ENCODE measurements at regions not wholly inside any gene's neighbourhood (a gene's known extent, or its start where the extent isn't known, plus 50 kb on each side); places are given as distances from the start of the nearest gene placed in this dataset.
A peak's percentile ranks its signal among the peaks of the same experiment; 100 is the strongest.

DNA sequence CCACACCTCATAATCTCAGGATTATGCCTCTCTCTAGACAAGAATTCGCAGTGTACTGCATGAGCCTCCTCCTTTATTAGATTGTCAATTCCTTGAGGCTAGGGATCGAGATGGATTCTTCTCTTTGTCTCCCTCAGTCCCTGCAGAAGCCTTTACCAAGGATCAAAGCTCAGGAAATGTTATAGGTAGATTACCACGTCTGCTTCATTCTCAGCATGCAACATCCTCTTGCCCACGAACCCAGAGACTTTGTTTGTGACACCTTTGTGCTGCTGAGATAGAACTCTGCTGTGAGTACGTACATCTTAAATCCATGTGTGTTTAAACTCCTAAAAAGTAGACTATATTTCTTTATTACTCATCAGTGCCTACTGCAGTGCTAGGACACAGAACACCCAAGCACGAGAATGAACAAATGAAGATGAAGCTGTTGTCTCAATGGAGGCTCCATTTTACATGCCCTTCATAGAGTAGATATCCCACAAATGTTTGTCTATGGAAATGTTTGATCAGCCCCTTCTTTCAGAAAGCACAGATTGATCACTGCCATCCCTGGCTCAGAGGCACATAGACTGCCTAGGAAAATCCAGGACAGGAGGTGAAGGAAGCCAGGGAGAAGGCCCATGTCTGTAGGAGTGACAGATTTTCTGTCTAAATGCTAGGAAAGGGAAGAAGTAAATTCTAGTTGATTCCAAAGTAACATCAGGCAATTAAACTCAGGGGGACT is 98.8 kb upstream of the KLHL29 start:
- no peaks in the 10 kb centered on the region for H3K9me3 ChIP-seq (replicated peaks in 1 of 11)
- H3K4me3 ChIP-seq: no peak overlapping the region
- H3K27ac ChIP-seq: no peak overlapping the region
- H3K9ac ChIP-seq: no peak overlapping the region
- H4K20me1 ChIP-seq: no peaks in the 10 kb centered on the region
- H3K36me3 ChIP-seq: no peaks in the 10 kb centered on the region
- H3K27me3 ChIP-seq: no peaks in the 10 kb centered on the region
- H3K4me2 ChIP-seq: peak overlapping the region in 1 of 11 experiments; percentile 15; a peak in 1 of 22 replicates
- peaks cover 0 to 12% (median 0%) of the 10 kb centered on the region in 10 experiments; a peak in 2 of 20 replicates for H3K4me1 ChIP-seq
- no peak for TF ChIP-seq Cebpa-rat (IDR thresholded peaks at IDR 0.05)

- Histone ChIP-seq H3K27ac (no peak overlapping the region), H3K4me1 (peaks cover 0 to 12% (median 0%) of the 10 kb centered on the region in 10 experiments; a peak in 2 of 20 replicates), H3K4me3 (no peak overlapping the region), H3K4me2 (peak overlapping the region in 1 of 11 experiments; percentile 15; a peak in 1 of 22 replicates), H4K20me1 (no peaks in the 10 kb centered on the region), H3K27me3 (no peaks in the 10 kb centered on the region), H3K9me3 (replicated peaks in 1 of 11) (no peaks in the 10 kb centered on the region), H3K36me3 (no peaks in the 10 kb centered on the region), H3K9ac (no peak overlapping the region)
- no peak for TF ChIP-seq Cebpa-rat (IDR thresholded peaks at IDR 0.05)
Observed at GRCh38 chr2:23286758-23287704, 97.9 kb upstream of the KLHL29 start.

DNA sequence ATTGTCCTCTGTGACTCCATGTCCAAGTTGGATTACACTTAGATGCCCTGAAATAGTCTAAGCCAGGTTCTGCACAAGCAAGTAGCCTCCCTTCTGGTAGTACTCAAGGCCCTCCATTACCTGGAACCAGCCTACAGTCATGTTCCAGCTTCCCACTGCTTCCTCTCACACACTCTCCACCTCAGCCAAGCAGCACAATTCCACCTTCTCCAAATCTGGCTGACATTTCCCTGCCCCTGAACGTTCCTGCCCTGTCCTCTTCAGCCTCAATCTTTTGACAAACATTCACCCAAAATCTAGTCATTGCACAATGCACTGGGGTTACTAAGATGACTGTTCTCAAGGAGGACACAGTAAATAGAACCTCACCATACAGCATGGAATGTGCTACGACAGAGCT is 95.3 kb upstream of the KLHL29 start:
- Histone ChIP-seq H3K4me2 (no peak overlapping the region), H3K4me1 (peaks cover 0 to 12% (median 0%) of the 10 kb centered on the region in 10 experiments; a peak in 2 of 20 replicates), H3K27ac (no peak overlapping the region), H3K9ac (no peak overlapping the region), H3K36me3 (no peaks in the 10 kb centered on the region), H3K9me3 (replicated peaks in 1 of 11) (no peaks in the 10 kb centered on the region), H4K20me1 (no peaks in the 10 kb centered on the region), H3K27me3 (no peaks in the 10 kb centered on the region), H3K4me3 (no peak overlapping the region)
- TF ChIP-seq Cebpa-rat (IDR thresholded peaks at IDR 0.05): no peak

DNA sequence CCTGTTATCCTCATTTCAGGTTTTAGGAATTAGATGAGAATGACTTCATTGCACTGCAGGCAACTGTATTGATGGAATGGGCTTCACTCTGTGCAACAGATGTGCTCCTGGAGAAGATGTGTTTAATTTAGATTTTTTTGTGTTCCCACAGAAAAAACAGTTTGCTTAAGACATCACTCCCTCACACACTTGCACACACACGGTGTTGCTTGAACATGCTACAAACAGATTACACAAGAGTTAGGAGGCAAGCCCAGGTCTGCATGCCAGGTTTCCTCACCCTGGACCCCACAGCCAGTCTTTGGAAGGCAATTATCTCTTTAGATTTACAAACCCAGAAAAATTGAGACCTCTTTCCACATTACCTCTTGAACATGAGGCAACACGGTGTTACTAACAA is 93.7 kb upstream of the KLHL29 start:
- H3K4me3 ChIP-seq: no peak overlapping the region
- peaks cover 0 to 10% (median 0%) of the 10 kb centered on the region in 10 experiments; a peak in 2 of 20 replicates for H3K4me1 ChIP-seq
- no peak for TF ChIP-seq Cebpa-rat (IDR thresholded peaks at IDR 0.05)
- H3K36me3 ChIP-seq: no peaks in the 10 kb centered on the region
- no peaks in the 10 kb centered on the region for H3K27me3 ChIP-seq
- H4K20me1 ChIP-seq: no peaks in the 10 kb centered on the region
- no peaks in the 10 kb centered on the region for H3K9me3 ChIP-seq (replicated peaks in 1 of 11)
- H3K27ac ChIP-seq: no peak overlapping the region
- H3K4me2 ChIP-seq: no peak overlapping the region
- no peak overlapping the region for H3K9ac ChIP-seq

GRCh38 chr2:23292024-23292423 is 93.0 kb upstream of the KLHL29 start:
- H3K9me3 ChIP-seq (replicated peaks in 1 of 11): no peaks in the 10 kb centered on the region
- H4K20me1 ChIP-seq: no peaks in the 10 kb centered on the region
- H3K36me3 ChIP-seq: no peaks in the 10 kb centered on the region
- H3K9ac ChIP-seq: no peak overlapping the region
- no peaks in the 10 kb centered on the region for H3K27me3 ChIP-seq
- H3K4me3 ChIP-seq: no peak overlapping the region
- no peak overlapping the region for H3K4me2 ChIP-seq
- TF ChIP-seq Cebpa-rat (IDR thresholded peaks at IDR 0.05): no peak
- peaks cover 0 to 2% (median 0%) of the 10 kb centered on the region in 10 experiments; a peak in 2 of 20 replicates for H3K4me1 ChIP-seq
- no peak overlapping the region for H3K27ac ChIP-seq

DNA sequence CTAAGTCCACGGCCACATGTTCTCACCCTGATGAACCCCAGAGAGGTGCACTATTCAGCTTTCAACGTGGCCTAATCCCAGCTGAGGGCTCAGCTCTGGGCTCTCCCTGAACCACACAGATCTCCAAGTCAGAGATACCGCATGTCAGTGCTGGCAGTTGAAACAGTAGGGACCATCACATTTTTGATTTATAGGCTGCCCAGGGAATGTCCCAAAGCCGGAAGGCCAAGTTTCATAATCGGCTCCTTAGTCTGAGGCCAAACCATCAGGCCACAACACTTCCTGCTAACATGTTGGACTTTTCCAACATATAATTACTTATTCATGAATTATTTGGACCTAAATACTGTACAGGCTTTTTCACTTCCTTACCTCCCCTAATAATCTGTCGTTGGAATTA is 91.9 kb upstream of the KLHL29 start:
- no peaks in the 10 kb centered on the region for H3K27me3 ChIP-seq
- no peak overlapping the region for H3K9ac ChIP-seq
- peaks cover 0 to 10% (median 8%) of the 10 kb centered on the region in 10 experiments; a peak in 13 of 20 replicates for H3K4me1 ChIP-seq
- H3K27ac ChIP-seq: no peak overlapping the region
- H3K9me3 ChIP-seq (replicated peaks in 1 of 11): no peaks in the 10 kb centered on the region
- H3K4me3 ChIP-seq: no peak overlapping the region
- no peak overlapping the region for H3K4me2 ChIP-seq
- no peaks in the 10 kb centered on the region for H3K36me3 ChIP-seq
- no peak for TF ChIP-seq Cebpa-rat (IDR thresholded peaks at IDR 0.05)
- H4K20me1 ChIP-seq: no peaks in the 10 kb centered on the region

- H3K27me3 ChIP-seq: no peaks in the 10 kb centered on the region
- no peaks in the 10 kb centered on the region for H4K20me1 ChIP-seq
- no peaks in the 10 kb centered on the region for H3K36me3 ChIP-seq
- no peak overlapping the region for H3K4me2 ChIP-seq
- no peak overlapping the region for H3K4me3 ChIP-seq
- no peak overlapping the region for H3K9ac ChIP-seq
- no peak overlapping the region for H3K27ac ChIP-seq
- no peak for TF ChIP-seq Cebpa-rat (IDR thresholded peaks at IDR 0.05)
- no peaks in the 10 kb centered on the region for H3K9me3 ChIP-seq (replicated peaks in 1 of 11)
- H3K4me1 ChIP-seq: peaks cover 0 to 15% (median 11%) of the 10 kb centered on the region in 10 experiments; a peak in 13 of 20 replicates
Observed at GRCh38 chr2:23293731-23294130, 91.2 kb upstream of the KLHL29 start.

GRCh38 chr2:23294238-23294637 is 90.7 kb upstream of the KLHL29 start:
- TF ChIP-seq Cebpa-rat (IDR thresholded peaks at IDR 0.05): no peak
- no peak overlapping the region for H3K4me3 ChIP-seq
- H3K4me2 ChIP-seq: no peak overlapping the region
- H3K27ac ChIP-seq: no peak overlapping the region
- no peaks in the 10 kb centered on the region for H3K36me3 ChIP-seq
- H3K9me3 ChIP-seq (replicated peaks in 1 of 11): no peaks in the 10 kb centered on the region
- no peaks in the 10 kb centered on the region for H3K27me3 ChIP-seq
- H3K9ac ChIP-seq: no peak overlapping the region
- H3K4me1 ChIP-seq: peaks cover 0 to 15% (median 11%) of the 10 kb centered on the region in 10 experiments; a peak in 13 of 20 replicates
- no peaks in the 10 kb centered on the region for H4K20me1 ChIP-seq

GRCh38 chr2:23296691-23297090 is 88.3 kb upstream of the KLHL29 start:
- H3K27ac ChIP-seq: no peak overlapping the region
- no peaks in the 10 kb centered on the region for H3K27me3 ChIP-seq
- no peaks in the 10 kb centered on the region for H4K20me1 ChIP-seq
- H3K9me3 ChIP-seq (replicated peaks in 1 of 11): no peaks in the 10 kb centered on the region
- peaks cover 0 to 25% (median 11%) of the 10 kb centered on the region in 10 experiments; a peak in 13 of 20 replicates for H3K4me1 ChIP-seq
- H3K4me3 ChIP-seq: no peak overlapping the region
- TF ChIP-seq Cebpa-rat (IDR thresholded peaks at IDR 0.05): no peak
- no peak overlapping the region for H3K4me2 ChIP-seq
- H3K9ac ChIP-seq: no peak overlapping the region
- H3K36me3 ChIP-seq: no peaks in the 10 kb centered on the region
